ENCODE measurements at regions not wholly inside any gene's neighbourhood (a gene's known extent, or its start where the extent isn't known, plus 50 kb on each side); places are given as distances from the start of the nearest gene placed in this dataset.

DNA sequence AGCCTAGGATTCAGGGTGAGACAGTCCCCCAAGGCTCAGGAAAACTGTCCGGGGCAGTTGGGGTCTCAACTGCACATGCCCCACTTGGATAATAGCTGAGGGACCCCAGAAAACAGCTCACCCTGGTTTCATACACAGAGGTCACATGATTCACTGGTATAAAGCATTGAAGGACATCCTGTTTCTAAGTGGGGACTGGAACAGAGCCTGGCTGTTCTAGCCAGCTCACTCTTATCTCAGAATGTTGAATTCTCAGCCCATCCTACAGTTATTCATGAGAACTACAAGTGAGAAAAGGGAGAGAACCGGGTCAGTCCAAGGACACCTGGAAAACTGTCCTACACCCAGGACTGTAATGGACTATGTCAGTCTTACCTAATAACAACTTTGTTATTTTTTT is 170.9 kb downstream of the FGF1 start:
- H3K27me3 Mint-ChIP-seq (ENCODE audit: low read depth in 3 of 3): peaks cover 7 to 11% (median 11%) of the 10 kb centered on the region in 3 donors
- H3K9ac ChIP-seq (ENCODE audit: insufficient read depth, low read length, poor library complexity, severe bottlenecking): no peak overlapping the region
- no peaks in the 10 kb centered on the region for H3K4me1 Mint-ChIP-seq

DNA sequence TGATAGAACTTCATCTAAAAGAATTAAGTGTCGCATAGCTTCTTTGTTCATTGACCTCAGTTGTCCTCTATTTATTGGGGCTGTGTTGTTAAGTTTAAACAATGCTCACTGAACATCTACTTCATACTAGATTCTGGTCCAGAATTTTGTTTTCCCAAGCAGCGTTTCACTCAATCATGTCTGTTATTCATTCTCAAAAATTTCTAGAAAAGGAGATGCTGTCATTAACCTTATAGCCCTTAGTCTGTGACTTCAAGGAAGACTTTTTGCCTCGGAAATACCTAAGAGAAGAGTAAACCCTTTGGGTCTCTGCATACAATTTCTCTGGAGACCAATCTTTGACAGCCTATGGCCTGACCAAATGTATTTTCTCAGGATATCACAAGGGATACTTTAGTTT is 171.7 kb downstream of the FGF1 start:
- H3K27ac ChIP-seq (ENCODE audit: low read depth in 1 of 2, low read length in 2 of 2): no peak overlapping the region
- H3K4me3 ChIP-seq (replicated peaks in 1 of 3; ENCODE audit: low read depth in 2 of 3, low read length in 3 of 3): no peak overlapping the region
- intact Hi-C loops (cut with micrococcal nuclease): no loop called here
- no peak overlapping the region for H3K4me2 ChIP-seq (replicated peaks; ENCODE audit: extremely low read depth, low read length, poor library complexity, severe bottlenecking)
- H2AFZ ChIP-seq (ENCODE audit: insufficient read depth, low read depth, low read length, poor library complexity, severe bottlenecking): no peak overlapping the region
- H3K36me3 ChIP-seq (replicated peaks in 1 of 2; ENCODE audit: control insufficient read depth in 1 of 2, insufficient read depth in 2 of 2, low read length in 2 of 2): no peaks in the 10 kb centered on the region
- H3K4me3 Mint-ChIP-seq: no peak overlapping the region
- H3K36me3 Mint-ChIP-seq: no peaks in the 10 kb centered on the region
- H4K20me1 ChIP-seq (ENCODE audit: insufficient read depth, low read length): no peaks in the 10 kb centered on the region
- H3K27ac Mint-ChIP-seq: no peak overlapping the region
- peaks cover 0 to 6% of the 10 kb centered on the region in 2 donors for H3K9me3 ChIP-seq (replicated peaks in 1 of 2; ENCODE audit: control insufficient read depth in 1 of 2, insufficient read depth in 1 of 2, low read length in 2 of 2)
- H3K4me1 ChIP-seq (ENCODE audit: control insufficient read depth in 1 of 2, insufficient read depth in 2 of 2, low read length in 2 of 2): no peaks in the 10 kb centered on the region
- no peaks in the 10 kb centered on the region for H3K79me2 ChIP-seq (ENCODE audit: insufficient read depth, low read length)
- H3K4me1 Mint-ChIP-seq: no peaks in the 10 kb centered on the region
- peaks cover 7 to 11% (median 11%) of the 10 kb centered on the region in 3 donors for H3K27me3 Mint-ChIP-seq (ENCODE audit: low read depth in 3 of 3)
- H3K9ac ChIP-seq (ENCODE audit: insufficient read depth, low read length, poor library complexity, severe bottlenecking): no peak overlapping the region
- DNase-seq: no peak
- peaks cover 0 to 3% of the 10 kb centered on the region in 2 donors for H3K27me3 ChIP-seq (ENCODE audit: control insufficient read depth in 2 of 2, insufficient read depth in 2 of 2, low read length in 2 of 2)
- whole genome bisulfite sequencing (ENCODE audit: insufficient coverage): 80% methylated on average over 2 of the region's 3 CpGs
- TF ChIP-seq, protein P1, sequence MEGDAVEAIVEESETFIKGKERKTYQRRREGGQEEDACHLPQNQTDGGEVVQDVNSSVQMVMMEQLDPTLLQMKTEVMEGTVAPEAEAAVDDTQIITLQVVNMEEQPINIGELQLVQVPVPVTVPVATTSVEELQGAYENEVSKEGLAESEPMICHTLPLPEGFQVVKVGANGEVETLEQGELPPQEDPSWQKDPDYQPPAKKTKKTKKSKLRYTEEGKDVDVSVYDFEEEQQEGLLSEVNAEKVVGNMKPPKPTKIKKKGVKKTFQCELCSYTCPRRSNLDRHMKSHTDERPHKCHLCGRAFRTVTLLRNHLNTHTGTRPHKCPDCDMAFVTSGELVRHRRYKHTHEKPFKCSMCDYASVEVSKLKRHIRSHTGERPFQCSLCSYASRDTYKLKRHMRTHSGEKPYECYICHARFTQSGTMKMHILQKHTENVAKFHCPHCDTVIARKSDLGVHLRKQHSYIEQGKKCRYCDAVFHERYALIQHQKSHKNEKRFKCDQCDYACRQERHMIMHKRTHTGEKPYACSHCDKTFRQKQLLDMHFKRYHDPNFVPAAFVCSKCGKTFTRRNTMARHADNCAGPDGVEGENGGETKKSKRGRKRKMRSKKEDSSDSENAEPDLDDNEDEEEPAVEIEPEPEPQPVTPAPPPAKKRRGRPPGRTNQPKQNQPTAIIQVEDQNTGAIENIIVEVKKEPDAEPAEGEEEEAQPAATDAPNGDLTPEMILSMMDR (IDR thresholded peaks at IDR 0.05): no peak
- H3K9me3 Mint-ChIP-seq: peaks cover 0 to 13% (median 7%) of the 10 kb centered on the region in 7 donors

More for the DNA sequence above, 170.9 kb downstream of the FGF1 start:
- H3K9me3 ChIP-seq (replicated peaks in 1 of 2; ENCODE audit: control insufficient read depth in 1 of 2, insufficient read depth in 1 of 2, low read length in 2 of 2): peaks cover 0 to 6% of the 10 kb centered on the region in 2 donors
- Mint-ChIP-seq H3K4me3 (no peak overlapping the region), H3K27ac (no peak overlapping the region), H3K9me3 (peaks cover 0 to 13% (median 7%) of the 10 kb centered on the region in 7 donors), H3K36me3 (no peaks in the 10 kb centered on the region)
- no peak overlapping the region for H3K4me2 ChIP-seq (replicated peaks; ENCODE audit: extremely low read depth, low read length, poor library complexity, severe bottlenecking)
- no peak overlapping the region for H3K27ac ChIP-seq (ENCODE audit: low read depth in 1 of 2, low read length in 2 of 2)
- DNase-seq: no peak
- no peaks in the 10 kb centered on the region for H3K79me2 ChIP-seq (ENCODE audit: insufficient read depth, low read length)
- H3K27me3 ChIP-seq (ENCODE audit: control insufficient read depth in 2 of 2, insufficient read depth in 2 of 2, low read length in 2 of 2): no peaks in the 10 kb centered on the region
- no peaks in the 10 kb centered on the region for H4K20me1 ChIP-seq (ENCODE audit: insufficient read depth, low read length)
- no peaks in the 10 kb centered on the region for H3K36me3 ChIP-seq (replicated peaks in 1 of 2; ENCODE audit: control insufficient read depth in 1 of 2, insufficient read depth in 2 of 2, low read length in 2 of 2)
- TF ChIP-seq, protein P1 (IDR thresholded peaks at IDR 0.05): no peak
- no CpG with 5 or more reads among the region's 2 CpGs for WGBS (ENCODE audit: insufficient coverage)
- H3K4me3 ChIP-seq (replicated peaks in 1 of 3; ENCODE audit: low read depth in 2 of 3, low read length in 3 of 3): no peak overlapping the region
- no peaks in the 10 kb centered on the region for H3K4me1 ChIP-seq (ENCODE audit: control insufficient read depth in 1 of 2, insufficient read depth in 2 of 2, low read length in 2 of 2)
- intact Hi-C loops (cut with micrococcal nuclease): no loop called here
- H2AFZ ChIP-seq (ENCODE audit: insufficient read depth, low read depth, low read length, poor library complexity, severe bottlenecking): no peak overlapping the region

All from CD14-positive monocyte (primary cell).